Breast epithelium (tissue), 3 donors: ENCODE measurements at regions not wholly inside any gene's neighbourhood (a gene's known extent, or its start where the extent isn't known, plus 50 kb on each side); places are given as distances from the start of the nearest gene placed in this dataset.

ENCODE experiments used
- POLR2A ChIP-seq: fragments of 450-650 bp; IDR thresholded peaks from one replicate; pipeline ENCODE4 v1.6.1; 2016; ENCODE audit warnings: antibody characterized with exemption, mild to moderate bottlenecking, moderate library complexity
- POLR2AphosphoS5 ChIP-seq, 3 donors: sonication (generic); formaldehyde crosslinking; IDR thresholded peaks; one replicate each; pipeline ENCODE4 v1.6.1; 2017; ENCODE audit warnings: antibody characterized with exemption in 3 of 3
- TF ChIP-seq, protein P1 (sequence below), 3 donors: fragments of 450-650 bp; IDR thresholded peaks; one replicate each; pipeline ENCODE4 v1.5.1; 2016 to 2017; ENCODE audit warnings: antibody characterized with exemption in 3 of 3, mild to moderate bottlenecking in 3 of 3, moderate library complexity in 3 of 3

DNA sequence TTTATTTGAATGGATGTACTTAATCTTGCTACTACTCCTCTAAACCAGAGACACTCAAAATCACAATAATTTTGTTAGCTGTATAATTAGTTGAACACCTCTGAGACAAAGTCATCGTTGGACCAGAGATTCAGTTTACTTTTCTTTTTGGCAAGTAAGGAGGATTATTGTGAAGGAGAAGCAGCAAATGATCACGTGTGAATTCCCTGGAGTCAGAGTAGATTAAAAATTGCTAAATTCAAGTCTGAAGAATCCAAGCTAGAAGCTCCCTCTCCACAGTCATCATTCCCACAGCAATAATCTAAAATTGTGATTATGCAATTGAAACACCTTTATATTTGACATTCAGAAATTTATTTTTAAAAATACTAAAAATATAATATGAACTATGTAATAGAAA is 484.4 kb downstream of the CMPK2 start:
- TF ChIP-seq POLR2A, result no peak
- TF ChIP-seq POLR2AphosphoS5 (IDR thresholded peaks at IDR 0.05), result no peak
- TF ChIP-seq, protein P1, sequence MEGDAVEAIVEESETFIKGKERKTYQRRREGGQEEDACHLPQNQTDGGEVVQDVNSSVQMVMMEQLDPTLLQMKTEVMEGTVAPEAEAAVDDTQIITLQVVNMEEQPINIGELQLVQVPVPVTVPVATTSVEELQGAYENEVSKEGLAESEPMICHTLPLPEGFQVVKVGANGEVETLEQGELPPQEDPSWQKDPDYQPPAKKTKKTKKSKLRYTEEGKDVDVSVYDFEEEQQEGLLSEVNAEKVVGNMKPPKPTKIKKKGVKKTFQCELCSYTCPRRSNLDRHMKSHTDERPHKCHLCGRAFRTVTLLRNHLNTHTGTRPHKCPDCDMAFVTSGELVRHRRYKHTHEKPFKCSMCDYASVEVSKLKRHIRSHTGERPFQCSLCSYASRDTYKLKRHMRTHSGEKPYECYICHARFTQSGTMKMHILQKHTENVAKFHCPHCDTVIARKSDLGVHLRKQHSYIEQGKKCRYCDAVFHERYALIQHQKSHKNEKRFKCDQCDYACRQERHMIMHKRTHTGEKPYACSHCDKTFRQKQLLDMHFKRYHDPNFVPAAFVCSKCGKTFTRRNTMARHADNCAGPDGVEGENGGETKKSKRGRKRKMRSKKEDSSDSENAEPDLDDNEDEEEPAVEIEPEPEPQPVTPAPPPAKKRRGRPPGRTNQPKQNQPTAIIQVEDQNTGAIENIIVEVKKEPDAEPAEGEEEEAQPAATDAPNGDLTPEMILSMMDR (IDR thresholded peaks at IDR 0.05), result no peak
